Smooth muscle cell (in vitro differentiated cells): ENCODE measurements at regions not wholly inside any gene's neighbourhood (a gene's known extent, or its start where the extent isn't known, plus 50 kb on each side); places are given as distances from the start of the nearest gene placed in this dataset.

ENCODE experiments used
- DNase-seq: peaks from one replicate; lab custom pipeline; 2025; ENCODE audit not compliant: unreplicated experiment; lab: John Stamatoyannopoulos, UW
- H2AFZ ChIP-seq: fragments of 200-600 bp; sonication (generic); 2 replicates; pipeline ENCODE4 v1.6.0; 2016; ENCODE audit warnings: antibody characterized with exemption, low read depth, mild to moderate bottlenecking
- H3F3A ChIP-seq: fragments of 200-600 bp; sonication (generic); 2 replicates; pipeline ENCODE4 v1.6.0; 2017; ENCODE audit warnings: antibody characterized with exemption, low read depth
- H3K27ac ChIP-seq: fragments of 200-600 bp; sonication (generic); 2 replicates; pipeline ENCODE4 v1.5.1; 2016; ENCODE audit warnings: low read depth, mild to moderate bottlenecking
- H3K27me3 ChIP-seq: fragments of 200-600 bp; sonication (generic); 2 replicates; pipeline ENCODE4 v1.6.1; 2016; ENCODE audit warnings: low read depth, mild to moderate bottlenecking
- H3K36me3 ChIP-seq: fragments of 200-600 bp; sonication (generic); 2 replicates; pipeline ENCODE4 v1.5.1; 2016; ENCODE audit warnings: low read depth
- H3K4me1 ChIP-seq: fragments of 200-600 bp; sonication (generic); 2 replicates; pipeline ENCODE4 v1.5.1; 2016; ENCODE audit warnings: low read depth
- H3K4me2 ChIP-seq: fragments of 200-600 bp; sonication (generic); 2 replicates; pipeline ENCODE4 v1.6.0; 2016; ENCODE audit warnings: mild to moderate bottlenecking
- H3K4me3 ChIP-seq: fragments of 200-600 bp; sonication (generic); 2 replicates; pipeline ENCODE4 v1.5.1; 2016; ENCODE audit warnings: mild to moderate bottlenecking
- H3K79me2 ChIP-seq: fragments of 200-600 bp; sonication (generic); 2 replicates; pipeline ENCODE4 v1.6.0; 2016; ENCODE audit warnings: low read depth, mild to moderate bottlenecking
- H3K9ac ChIP-seq: fragments of 200-600 bp; sonication (generic); 2 replicates; pipeline ENCODE4 v1.6.0; 2016; ENCODE audit warnings: low read depth
- H3K9me3 ChIP-seq: fragments of 200-600 bp; sonication (generic); replicated peaks from 2 replicates; pipeline ENCODE4 v1.5.1; 2016; ENCODE audit warnings: low read depth
- H4K20me1 ChIP-seq: fragments of 200-600 bp; sonication (generic); 2 replicates; pipeline ENCODE4 v1.6.0; 2016; ENCODE audit warnings: low read depth
- CTCF ChIP-seq: fragments of 200-600 bp; sonication (generic); IDR thresholded peaks from 2 replicates; pipeline ENCODE4 v1.5.1; 2017; ENCODE audit warnings: borderline replicate concordance, mild to moderate bottlenecking, antibody characterized with exemption; ENCODE audit not compliant: insufficient read depth, poor library complexity, severe bottlenecking
- WGBS: methylation state at CpG from one replicate; pipeline ENCODE4 v1.1.7; 2016; ENCODE audit warnings: low lambda C conversion rate; 5-methylcytosine and 5-hydroxymethylcytosine counted together

- Histone ChIP-seq H3K36me3 (no peaks in the 10 kb centered on the region), H3F3A (no peaks in the 10 kb centered on the region), H3K27me3 (no peaks in the 10 kb centered on the region), H3K79me2 (no peaks in the 10 kb centered on the region), H3K4me1 (no peaks in the 10 kb centered on the region), H3K27ac (no peak overlapping the region), H3K4me2 (no peak overlapping the region), H4K20me1 (no peaks in the 10 kb centered on the region), H3K9ac (no peak overlapping the region), H3K4me3 (no peak overlapping the region), H3K9me3 (no peaks in the 10 kb centered on the region), H2AFZ (no peak overlapping the region)
- DNase-seq = no peak
- TF ChIP-seq CTCF = no peak
- WGBS = 83% methylated on average over 6 of the region's 6 CpGs
Measured at GRCh38 chr6:166851911-166852310, 104.4 kb downstream of the RNASET2 start.

- no peaks in the 10 kb centered on the region for H3K27me3 ChIP-seq
- H4K20me1 ChIP-seq = no peaks in the 10 kb centered on the region
- WGBS = 88% methylated on average over 11 of the region's 11 CpGs
- no peak overlapping the region for H3K4me2 ChIP-seq
- no peaks in the 10 kb centered on the region for H3K9me3 ChIP-seq
- no peak for TF ChIP-seq CTCF
- H3K36me3 ChIP-seq = no peaks in the 10 kb centered on the region
- no peak for DNase-seq
- no peak overlapping the region for H2AFZ ChIP-seq
- no peak overlapping the region for H3K9ac ChIP-seq
- H3K4me3 ChIP-seq = no peak overlapping the region
- no peaks in the 10 kb centered on the region for H3K79me2 ChIP-seq
- no peak overlapping the region for H3K27ac ChIP-seq
- no peaks in the 10 kb centered on the region for H3K4me1 ChIP-seq
- H3F3A ChIP-seq = no peaks in the 10 kb centered on the region
Measured at GRCh38 chr6:166851426-166851825, 104.9 kb downstream of the RNASET2 start.

- H3K4me3 ChIP-seq = no peak overlapping the region
- H3F3A ChIP-seq = no peaks in the 10 kb centered on the region
- H3K4me1 ChIP-seq = no peaks in the 10 kb centered on the region
- H3K4me2 ChIP-seq = no peak overlapping the region
- H3K27me3 ChIP-seq = no peaks in the 10 kb centered on the region
- no peaks in the 10 kb centered on the region for H4K20me1 ChIP-seq
- H3K27ac ChIP-seq = no peak overlapping the region
- H3K79me2 ChIP-seq = no peaks in the 10 kb centered on the region
- DNase-seq = no peak
- H3K9ac ChIP-seq = no peak overlapping the region
- no peak for TF ChIP-seq CTCF
- no peaks in the 10 kb centered on the region for H3K36me3 ChIP-seq
- H3K9me3 ChIP-seq = no peaks in the 10 kb centered on the region
- WGBS = 81% methylated on average over 6 of the region's 6 CpGs
- no peak overlapping the region for H2AFZ ChIP-seq
Measured at GRCh38 chr6:166850677-166851076, 105.7 kb downstream of the RNASET2 start.

- Histone ChIP-seq H3K27me3 (no peaks in the 10 kb centered on the region), H3K79me2 (no peaks in the 10 kb centered on the region), H3K27ac (no peak overlapping the region), H3F3A (no peaks in the 10 kb centered on the region), H3K4me2 (no peak overlapping the region), H3K4me3 (no peak overlapping the region), H3K9ac (no peak overlapping the region), H3K4me1 (no peaks in the 10 kb centered on the region), H3K36me3 (no peaks in the 10 kb centered on the region), H4K20me1 (no peaks in the 10 kb centered on the region), H3K9me3 (no peaks in the 10 kb centered on the region), H2AFZ (no peak overlapping the region)
- TF ChIP-seq CTCF = no peak
- WGBS = 95% methylated on average over 15 of the region's 15 CpGs
- DNase-seq = no peak
Measured at GRCh38 chr6:166849749-166850183, 106.6 kb downstream of the RNASET2 start.
